GM18517 (cell line): ENCODE measurements at regions not wholly inside any gene's neighbourhood (a gene's known extent, or its start where the extent isn't known, plus 50 kb on each side); places are given as distances from the start of the nearest gene placed in this dataset.

ENCODE experiments used
- ATAC-seq: cut with Tn5 transposase; IDR thresholded peaks from one replicate; pipeline ENCODE4 v1.9.1; 2021; ENCODE audit warnings: mild to moderate bottlenecking, moderate library complexity; ENCODE audit not compliant: unreplicated experiment

- ATAC-seq, result no peak
These were observed 245.6 kb upstream of the RGS6 start for GRCh38 chr14:71686677-71687076.

- no peak for ATAC-seq
These were observed 244.9 kb upstream of the RGS6 start for GRCh38 chr14:71687166-71687831.

- ATAC-seq, result no peak
These were observed 243.7 kb upstream of the RGS6 start for GRCh38 chr14:71688576-71688975.

GRCh38 chr14:71690478-71690877 lies 241.8 kb upstream of the RGS6 start:
- no peak for ATAC-seq

GRCh38 chr14:71692496-71692895 lies 239.7 kb upstream of the RGS6 start:
- ATAC-seq, result no peak

GRCh38 chr14:71693381-71693780 lies 238.8 kb upstream of the RGS6 start:
- no peak for ATAC-seq

- no peak for ATAC-seq
These were observed 237.4 kb upstream of the RGS6 start for GRCh38 chr14:71694591-71695530.

GRCh38 chr14:71695611-71696350 lies 236.4 kb upstream of the RGS6 start:
- no peak for ATAC-seq

- no peak for ATAC-seq
These were observed 234.2 kb upstream of the RGS6 start for GRCh38 chr14:71698027-71698426.

- ATAC-seq, result no peak
These were observed 233.6 kb upstream of the RGS6 start for GRCh38 chr14:71698673-71699072.

- ATAC-seq, result no peak
These were observed 230.2 kb upstream of the RGS6 start for GRCh38 chr14:71701990-71702389.

GRCh38 chr14:71702786-71703185 lies 229.4 kb upstream of the RGS6 start:
- no peak for ATAC-seq

GRCh38 chr14:71703477-71703876 lies 228.8 kb upstream of the RGS6 start:
- ATAC-seq, result no peak

GRCh38 chr14:71704210-71704609 lies 228.0 kb upstream of the RGS6 start:
- ATAC-seq, result no peak

GRCh38 chr14:71705460-71705859 lies 226.8 kb upstream of the RGS6 start:
- no peak for ATAC-seq

GRCh38 chr14:71709076-71709475 lies 223.2 kb upstream of the RGS6 start:
- no peak for ATAC-seq

GRCh38 chr14:71709987-71710386 lies 222.2 kb upstream of the RGS6 start:
- no peak for ATAC-seq

- ATAC-seq, result no peak
These were observed 221.1 kb upstream of the RGS6 start for GRCh38 chr14:71711125-71711524.

- ATAC-seq, result no peak
These were observed 220.6 kb upstream of the RGS6 start for GRCh38 chr14:71711619-71712018.

- no peak for ATAC-seq
These were observed 219.8 kb upstream of the RGS6 start for GRCh38 chr14:71712478-71712877.

- ATAC-seq, result no peak
These were observed 219.2 kb upstream of the RGS6 start for GRCh38 chr14:71713016-71713415.

GRCh38 chr14:71713451-71713850 lies 218.8 kb upstream of the RGS6 start:
- no peak for ATAC-seq
